ENCODE measurements at regions not wholly inside any gene's neighbourhood (a gene's known extent, or its start where the extent isn't known, plus 50 kb on each side); places are given as distances from the start of the nearest gene placed in this dataset.

GRCh38 chr1:223033658-223034057 is 109.4 kb downstream of the TLR5 start:
- TF ChIP-seq CTCF (IDR thresholded peaks at IDR 0.05): no peak
- TF ChIP-seq POLR2A (IDR thresholded peaks at IDR 0.05): no peak
